Prostate gland (tissue), 2 donors: ENCODE measurements at regions not wholly inside any gene's neighbourhood (a gene's known extent, or its start where the extent isn't known, plus 50 kb on each side); places are given as distances from the start of the nearest gene placed in this dataset.

Experiments
- DNase-seq: peaks from one replicate; pipeline ENCODE4 v3.0.0-alpha.2; 2019; ENCODE audit warnings: low spot score
- H3K27ac ChIP-seq, 2 donors: fragments of 200-600 bp; sonication (generic); 2 replicates each; pipeline ENCODE4 v1.5.1; 2017 to 2019
- H3K27me3 ChIP-seq: fragments of 200-600 bp; sonication (generic); replicated peaks from 2 replicates; pipeline ENCODE4 v1.5.1; 2019; ENCODE audit not compliant: insufficient read depth
- H3K36me3 ChIP-seq, 2 donors: fragments of 200-600 bp; sonication (generic); 1 replicate in 1 of 2; 2 replicates in 1 of 2; pipeline versions ENCODE4 v1.5.1 to v1.8.1; 2017 to 2019
- H3K4me1 ChIP-seq: fragments of 200-600 bp; sonication (generic); replicated peaks from 2 replicates; pipeline ENCODE4 v1.5.1; 2019
- H3K4me3 ChIP-seq, 2 donors: fragments of 200-600 bp; sonication (generic); 2 replicates each; pipeline ENCODE4 v1.5.1; 2017 to 2019
- H3K9me3 ChIP-seq: fragments of 200-600 bp; sonication (generic); 2 replicates; pipeline ENCODE4 v1.5.1; 2017
- POLR2A ChIP-seq: fragments of 450-650 bp; IDR thresholded peaks from one replicate; pipeline ENCODE4 v1.6.1; 2016; ENCODE audit warnings: antibody characterized with exemption, mild to moderate bottlenecking
- POLR2AphosphoS5 ChIP-seq: sonication (generic); formaldehyde crosslinking; IDR thresholded peaks from one replicate; pipeline ENCODE4 v1.6.1; 2017; ENCODE audit warnings: antibody characterized with exemption
- whole genome bisulfite sequencing: methylation state at CpG from one replicate; pipeline ENCODE4 v1.1.5; 2018; 5-methylcytosine and 5-hydroxymethylcytosine counted together
- intact Hi-C: fragments of 100-400 bp; cut with DNase I; formaldehyde crosslinking; loops from one replicate; pipeline ENCODE4 v1.14.2; 2022
- TF ChIP-seq, protein P1 (sequence below), 4 experiments: fragments of 200-600 bp in 2 of 4; fragments of 450-650 bp in 2 of 4; sonication (generic) in 2 of 4; IDR thresholded peaks; 1 replicate in 3 of 4; 2 replicates in 1 of 4; pipeline ENCODE4 v1.5.1; 2016 to 2019; ENCODE audit warnings: antibody characterized with exemption in 4 of 4, mild to moderate bottlenecking in 2 of 4, moderate library complexity in 2 of 4

DNA sequence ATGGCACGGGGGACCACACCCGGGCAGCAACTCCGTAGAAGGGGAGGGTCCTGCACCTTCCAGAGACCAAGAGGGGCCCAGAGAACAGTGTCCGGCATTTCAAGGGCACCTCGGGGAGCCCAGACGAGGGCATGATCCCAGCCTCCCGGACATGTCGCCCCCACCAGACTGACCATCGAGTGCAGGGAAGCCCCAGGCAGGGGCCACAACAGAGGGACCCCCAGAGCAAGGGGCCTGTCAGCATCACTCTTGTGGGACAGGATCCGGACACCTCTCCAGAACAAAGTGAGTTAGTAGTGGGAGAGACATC lies 50.4 kb upstream of the CTDP1 start:
- WGBS: 86% methylated on average over 9 of the region's 10 CpGs
- TF ChIP-seq POLR2AphosphoS5: no peak
- TF ChIP-seq, protein P1, sequence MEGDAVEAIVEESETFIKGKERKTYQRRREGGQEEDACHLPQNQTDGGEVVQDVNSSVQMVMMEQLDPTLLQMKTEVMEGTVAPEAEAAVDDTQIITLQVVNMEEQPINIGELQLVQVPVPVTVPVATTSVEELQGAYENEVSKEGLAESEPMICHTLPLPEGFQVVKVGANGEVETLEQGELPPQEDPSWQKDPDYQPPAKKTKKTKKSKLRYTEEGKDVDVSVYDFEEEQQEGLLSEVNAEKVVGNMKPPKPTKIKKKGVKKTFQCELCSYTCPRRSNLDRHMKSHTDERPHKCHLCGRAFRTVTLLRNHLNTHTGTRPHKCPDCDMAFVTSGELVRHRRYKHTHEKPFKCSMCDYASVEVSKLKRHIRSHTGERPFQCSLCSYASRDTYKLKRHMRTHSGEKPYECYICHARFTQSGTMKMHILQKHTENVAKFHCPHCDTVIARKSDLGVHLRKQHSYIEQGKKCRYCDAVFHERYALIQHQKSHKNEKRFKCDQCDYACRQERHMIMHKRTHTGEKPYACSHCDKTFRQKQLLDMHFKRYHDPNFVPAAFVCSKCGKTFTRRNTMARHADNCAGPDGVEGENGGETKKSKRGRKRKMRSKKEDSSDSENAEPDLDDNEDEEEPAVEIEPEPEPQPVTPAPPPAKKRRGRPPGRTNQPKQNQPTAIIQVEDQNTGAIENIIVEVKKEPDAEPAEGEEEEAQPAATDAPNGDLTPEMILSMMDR (IDR thresholded peaks at IDR 0.05): no peak
- TF ChIP-seq POLR2A: no peak

DNA sequence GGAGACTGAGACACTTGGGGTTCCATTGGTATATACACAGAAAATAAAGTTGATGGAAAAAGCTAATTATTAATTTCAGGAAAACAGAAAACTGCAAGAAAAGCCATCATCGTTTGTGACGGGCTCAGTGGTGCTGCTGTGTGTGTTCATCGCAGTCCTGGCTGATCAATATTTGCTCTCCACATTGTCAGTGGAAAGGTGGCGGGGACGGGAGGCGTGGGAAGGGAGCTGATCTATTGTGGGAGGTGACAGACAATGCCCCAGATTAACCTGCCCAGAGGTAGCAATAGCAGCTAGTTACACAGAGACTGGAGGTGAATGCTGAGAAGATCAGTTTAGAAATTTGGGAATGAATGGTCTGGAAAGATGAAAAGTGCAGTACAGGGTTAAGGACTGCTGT lies 50.0 kb upstream of the CTDP1 start:
- no peaks in the 10 kb centered on the region for H3K4me1 ChIP-seq
- H3K27me3 ChIP-seq: no peaks in the 10 kb centered on the region
- peak overlapping the region in 1 of 2 donors; percentile 14 for H3K27ac ChIP-seq
- intact Hi-C loops: no loop called here
- no peak for DNase-seq
- no peaks in the 10 kb centered on the region for H3K9me3 ChIP-seq
- H3K36me3 ChIP-seq: no peaks in the 10 kb centered on the region
- H3K4me3 ChIP-seq: no peak overlapping the region
- 58% methylated on average over 6 of the region's 6 CpGs for WGBS
- TF ChIP-seq POLR2AphosphoS5 (no peak), POLR2A (no peak)
- TF ChIP-seq, protein P1 (IDR thresholded peaks at IDR 0.05): no peak

More for the DNA sequence above, 50.4 kb upstream of the CTDP1 start:
- Histone ChIP-seq H3K4me1 (no peaks in the 10 kb centered on the region), H3K36me3 (no peaks in the 10 kb centered on the region), H3K4me3 (no peak overlapping the region), H3K27me3 (no peaks in the 10 kb centered on the region), H3K9me3 (no peaks in the 10 kb centered on the region), H3K27ac (no peak overlapping the region)
- intact Hi-C loops: no loop called here
- no peak for DNase-seq
